ENCODE measurements at regions not wholly inside any gene's neighbourhood (a gene's known extent, or its start where the extent isn't known, plus 50 kb on each side); places are given as distances from the start of the nearest gene placed in this dataset.

- no peaks in the 10 kb centered on the region; the same call in 1 of the 2 replicates for H3F3A ChIP-seq (ENCODE audit: control insufficient read depth, insufficient read depth)
- H3K27ac ChIP-seq (ENCODE audit: low read depth, low read length): no peak overlapping the region
- no peaks in the 10 kb centered on the region for H3K9me3 ChIP-seq (ENCODE audit: control insufficient read depth, insufficient read depth, low read length)
- no peaks in the 10 kb centered on the region for H4K20me1 ChIP-seq (ENCODE audit: control insufficient read depth, insufficient read depth, low read depth, low read length)
- no peaks in the 10 kb centered on the region for H3K27me3 ChIP-seq (ENCODE audit: control insufficient read depth, low read length)
- peaks cover 19% of the 10 kb centered on the region for H3K4me1 ChIP-seq (ENCODE audit: control insufficient read depth, low read length)
- H3K79me2 ChIP-seq (ENCODE audit: control insufficient read depth, low read length): peaks cover 7% of the 10 kb centered on the region
- TF ChIP-seq EZH2phosphoT487 (IDR thresholded peaks at IDR 0.05; ENCODE audit: borderline replicate concordance, low read length) (no peak), CTCF (IDR thresholded peaks at IDR 0.05; ENCODE audit: low read depth, low read length, poor library complexity, severe bottlenecking) (no peak)
- peaks cover 8% of the 10 kb centered on the region for H3K36me3 ChIP-seq (ENCODE audit: control insufficient read depth, low read length)
- H3K9me2 ChIP-seq (replicated peaks; ENCODE audit: control insufficient read depth, low read length): no peaks in the 10 kb centered on the region
- H3K4me2 ChIP-seq (ENCODE audit: low read length): no peak overlapping the region
- H3K4me3 ChIP-seq (ENCODE audit: low read length): no peak overlapping the region
Observed at GRCh38 chr2:128775914-128776285, 457.2 kb upstream of the HS6ST1 start.

GRCh38 chr2:128776461-128777195, 458.0 kb upstream of the HS6ST1 start:
- Histone ChIP-seq H3K79me2 (ENCODE audit: control insufficient read depth, low read length) (peaks cover 7% of the 10 kb centered on the region), H3K4me1 (ENCODE audit: control insufficient read depth, low read length) (peaks cover 12% of the 10 kb centered on the region), H3K4me2 (ENCODE audit: low read length) (no peak overlapping the region), H3K9me3 (ENCODE audit: control insufficient read depth, insufficient read depth, low read length) (no peaks in the 10 kb centered on the region), H3K27me3 (ENCODE audit: control insufficient read depth, low read length) (no peaks in the 10 kb centered on the region), H3K27ac (ENCODE audit: low read depth, low read length) (no peak overlapping the region), H3K9me2 (replicated peaks; ENCODE audit: control insufficient read depth, low read length) (no peaks in the 10 kb centered on the region), H3K4me3 (ENCODE audit: low read length) (no peak overlapping the region), H3K36me3 (ENCODE audit: control insufficient read depth, low read length) (peaks cover 7% of the 10 kb centered on the region), H4K20me1 (ENCODE audit: control insufficient read depth, insufficient read depth, low read depth, low read length) (no peaks in the 10 kb centered on the region), H3F3A (ENCODE audit: control insufficient read depth, insufficient read depth) (no peaks in the 10 kb centered on the region)
- TF ChIP-seq EZH2phosphoT487 (IDR thresholded peaks at IDR 0.05; ENCODE audit: borderline replicate concordance, low read length) (no peak), CTCF (IDR thresholded peaks at IDR 0.05; ENCODE audit: low read depth, low read length, poor library complexity, severe bottlenecking) (no peak)

GRCh38 chr2:128777196-128778035, 458.7 kb upstream of the HS6ST1 start:
- Histone ChIP-seq H3K9me3 (ENCODE audit: control insufficient read depth, insufficient read depth, low read length) (no peaks in the 10 kb centered on the region), H3K27ac (ENCODE audit: low read depth, low read length) (no peak overlapping the region), H3K4me2 (ENCODE audit: low read length) (no peak overlapping the region), H3F3A (ENCODE audit: control insufficient read depth, insufficient read depth) (no peaks in the 10 kb centered on the region), H3K27me3 (ENCODE audit: control insufficient read depth, low read length) (no peaks in the 10 kb centered on the region), H3K9me2 (replicated peaks; ENCODE audit: control insufficient read depth, low read length) (no peaks in the 10 kb centered on the region), H3K36me3 (ENCODE audit: control insufficient read depth, low read length) (no peaks in the 10 kb centered on the region; the same call in none of the 2 replicates), H3K4me3 (ENCODE audit: low read length) (no peak overlapping the region), H3K4me1 (ENCODE audit: control insufficient read depth, low read length) (peaks cover 4% of the 10 kb centered on the region), H3K79me2 (ENCODE audit: control insufficient read depth, low read length) (peaks cover under 1% of the 10 kb centered on the region), H4K20me1 (ENCODE audit: control insufficient read depth, insufficient read depth, low read depth, low read length) (no peaks in the 10 kb centered on the region)
- no peak for TF ChIP-seq EZH2phosphoT487 (IDR thresholded peaks at IDR 0.05; ENCODE audit: borderline replicate concordance, low read length)
- no peak for TF ChIP-seq CTCF (IDR thresholded peaks at IDR 0.05; ENCODE audit: low read depth, low read length, poor library complexity, severe bottlenecking)

Data from DOHH2 (cell line).